NCI-H2171 treated with DMSO at 0.1 percent for 48 hours (cell line): ENCODE measurements at regions not wholly inside any gene's neighbourhood (a gene's known extent, or its start where the extent isn't known, plus 50 kb on each side); places are given as distances from the start of the nearest gene placed in this dataset.
A peak's percentile ranks its signal among the peaks of the same experiment; 100 is the strongest.

ENCODE experiments used
- DNase-seq: peaks from one replicate; lab custom pipeline; 2025; lab: John Stamatoyannopoulos, UW

- no peak for DNase-seq
Measured at GRCh38 chr15:88382482-88382983, 84.7 kb downstream of the MRPL46 start.

- DNase-seq = no peak
Measured at GRCh38 chr15:88378188-88378637, 89.0 kb downstream of the MRPL46 start.

GRCh38 chr15:88377509-88377908, 89.7 kb downstream of the MRPL46 start:
- no peak for DNase-seq

GRCh38 chr15:88376574-88377174, 90.5 kb downstream of the MRPL46 start:
- no peak for DNase-seq

- DNase-seq = no peak
Measured at GRCh38 chr15:88375234-88375927, 91.8 kb downstream of the MRPL46 start.

GRCh38 chr15:88365124-88365523, 102.1 kb downstream of the MRPL46 start:
- DNase-seq = no peak

- no peak for DNase-seq
Measured at GRCh38 chr15:88348579-88349230, 92.2 kb upstream of the NTRK3 start.

GRCh38 chr15:88345962-88346361, 89.4 kb upstream of the NTRK3 start:
- DNase-seq = no peak

GRCh38 chr15:88344786-88345185, 88.2 kb upstream of the NTRK3 start:
- no peak for DNase-seq

GRCh38 chr15:88342666-88343065, 86.1 kb upstream of the NTRK3 start:
- DNase-seq = no peak

- no peak for DNase-seq
Measured at GRCh38 chr15:88341653-88342052, 85.1 kb upstream of the NTRK3 start.

- no peak for DNase-seq
Measured at GRCh38 chr15:88341006-88341405, 84.5 kb upstream of the NTRK3 start.

GRCh38 chr15:88337993-88338392, 81.5 kb upstream of the NTRK3 start:
- no peak for DNase-seq

GRCh38 chr15:88335074-88335473, 78.5 kb upstream of the NTRK3 start:
- no peak for DNase-seq

GRCh38 chr15:88334436-88334835, 77.9 kb upstream of the NTRK3 start:
- DNase-seq = no peak

- peak; percentile 49 for DNase-seq
Measured at GRCh38 chr15:88331291-88331690, 74.8 kb upstream of the NTRK3 start.

- DNase-seq = no peak
Measured at GRCh38 chr15:88326924-88327323, 70.4 kb upstream of the NTRK3 start.

GRCh38 chr15:88324741-88325065, 68.2 kb upstream of the NTRK3 start:
- no peak for DNase-seq

GRCh38 chr15:88323976-88324740, 67.6 kb upstream of the NTRK3 start:
- DNase-seq = no peak

GRCh38 chr15:88323468-88323867, 66.9 kb upstream of the NTRK3 start:
- no peak for DNase-seq

GRCh38 chr15:88322461-88322860, 65.9 kb upstream of the NTRK3 start:
- DNase-seq = no peak

GRCh38 chr15:88321271-88321670, 64.7 kb upstream of the NTRK3 start:
- DNase-seq = no peak

- no peak for DNase-seq
Measured at GRCh38 chr15:88316586-88316985, 60.0 kb upstream of the NTRK3 start.
